SJSA1 (cell line): ENCODE measurements at regions not wholly inside any gene's neighbourhood (a gene's known extent, or its start where the extent isn't known, plus 50 kb on each side); places are given as distances from the start of the nearest gene placed in this dataset.
"Not testable (repeated sequence)": the region's sequence is repeated elsewhere in the genome, so short reads cannot be mapped to it uniquely, and the experiment has no call there.

ENCODE experiments used
- DNase-seq, 2 experiments: peaks; one replicate each; pipeline ENCODE4 v3.0.0-alpha.2; 2015 to 2020; ENCODE audit warnings: low spot score in 2 of 2, low read depth in 1 of 2
- H3K27ac ChIP-seq: fragments of 250-450 bp; sonication (Bioruptor Pico); 2 replicates; pipeline ENCODE4 v1.5.1; 2020; ENCODE audit warnings: mild to moderate bottlenecking, moderate library complexity
- H3K27me3 ChIP-seq: fragments of 250-450 bp; sonication (Bioruptor Pico); replicated peaks from 2 replicates; pipeline ENCODE4 v1.5.1; 2020; ENCODE audit warnings: mild to moderate bottlenecking, moderate library complexity
- H3K36me3 ChIP-seq: fragments of 250-450 bp; sonication (Bioruptor Pico); 2 replicates; pipeline ENCODE4 v1.5.1; 2020; ENCODE audit warnings: mild to moderate bottlenecking
- H3K4me1 ChIP-seq: fragments of 250-450 bp; sonication (Bioruptor Pico); replicated peaks from 2 replicates; pipeline ENCODE4 v1.6.1; 2021; ENCODE audit warnings: mild to moderate bottlenecking
- H3K4me3 ChIP-seq: fragments of 250-450 bp; sonication (Bioruptor Pico); 2 replicates; pipeline ENCODE4 v1.5.1; 2020; ENCODE audit warnings: mild to moderate bottlenecking
- H3K9me3 ChIP-seq: fragments of 250-450 bp; sonication (Bioruptor Pico); replicated peaks from 2 replicates; pipeline ENCODE4 v1.5.1; 2020; ENCODE audit warnings: mild to moderate bottlenecking

DNA sequence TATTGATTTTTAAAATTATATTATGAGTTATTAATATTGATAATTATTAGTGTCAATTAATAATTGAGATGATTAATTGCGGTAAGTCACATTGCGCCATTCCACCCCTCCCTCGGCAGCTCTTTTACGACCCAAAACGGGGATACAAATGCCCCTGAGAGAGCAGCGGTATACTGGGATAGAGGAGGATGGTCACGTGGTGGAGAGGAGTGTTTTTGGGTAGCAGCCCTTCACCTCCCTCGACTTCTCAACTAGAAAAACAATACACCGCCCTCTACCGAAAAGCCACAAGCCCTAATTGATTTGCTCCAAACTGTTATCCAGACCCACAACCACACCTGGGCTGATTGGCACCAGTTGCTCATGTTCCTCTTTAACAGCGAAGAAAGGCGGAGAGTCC is 71.0 kb downstream of the DAPL1 start:
- not testable (repeated sequence) for H3K27me3 ChIP-seq, DNase-seq, H3K9me3 ChIP-seq, H3K4me3 ChIP-seq, H3K27ac ChIP-seq, H3K4me1 ChIP-seq, H3K36me3 ChIP-seq

DNA sequence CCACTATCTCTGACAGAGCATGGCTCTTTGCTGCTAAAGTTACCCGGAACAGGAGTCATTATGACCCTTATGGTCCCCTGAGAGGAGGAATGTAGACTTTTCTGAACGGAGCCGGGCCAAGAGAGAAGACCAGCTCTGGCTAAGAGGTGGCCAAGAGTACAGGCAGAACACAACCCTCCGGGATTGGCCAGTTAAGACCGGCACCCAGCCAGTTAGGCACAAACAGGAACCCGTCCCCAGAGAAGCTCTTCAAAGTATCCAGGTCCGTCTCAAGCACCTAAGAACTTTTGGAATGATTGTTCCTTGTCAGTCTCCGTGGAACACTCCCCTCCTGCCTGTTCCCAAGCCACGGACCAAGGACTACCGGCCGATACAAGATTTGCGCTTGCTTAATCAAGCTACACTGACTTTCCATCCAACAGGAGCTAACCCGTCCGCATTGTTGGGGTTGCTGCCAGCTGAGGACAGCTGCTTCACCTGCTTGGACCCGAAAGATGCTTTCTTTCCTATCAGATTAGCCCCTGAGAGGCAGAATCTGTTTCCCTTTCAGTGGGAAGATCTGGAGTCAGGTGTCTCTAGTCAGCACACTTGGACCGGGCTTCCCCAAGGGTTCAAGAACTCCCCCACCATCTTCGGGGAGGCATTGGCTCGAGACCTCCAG is 72.5 kb downstream of the DAPL1 start:
- H3K27ac ChIP-seq, H3K4me3 ChIP-seq, H3K4me1 ChIP-seq, DNase-seq, H3K36me3 ChIP-seq, H3K27me3 ChIP-seq, H3K9me3 ChIP-seq: not testable (repeated sequence)

DNA sequence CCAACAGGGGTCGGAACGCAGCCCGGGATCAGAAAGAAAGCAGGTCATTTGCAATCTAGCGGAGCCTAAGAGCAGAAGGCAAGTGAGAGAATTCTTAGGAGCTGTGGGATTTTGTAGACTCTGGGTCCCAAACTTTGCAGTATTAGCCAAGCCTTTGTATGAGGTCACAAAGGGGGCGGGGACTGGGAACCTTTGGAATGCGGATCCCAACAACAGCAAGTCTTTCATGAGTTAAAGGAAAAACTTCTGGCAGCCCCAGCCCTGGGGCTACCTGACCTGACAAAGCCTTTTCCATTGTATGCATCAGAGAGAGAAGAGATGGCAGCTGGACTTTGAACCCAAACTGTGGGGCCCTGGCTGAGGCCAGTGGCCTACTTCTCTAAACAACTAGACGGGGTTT is 73.3 kb downstream of the DAPL1 start:
- not testable (repeated sequence) for H3K4me1 ChIP-seq, H3K36me3 ChIP-seq, H3K9me3 ChIP-seq, H3K27me3 ChIP-seq, H3K27ac ChIP-seq, H3K4me3 ChIP-seq, DNase-seq

DNA sequence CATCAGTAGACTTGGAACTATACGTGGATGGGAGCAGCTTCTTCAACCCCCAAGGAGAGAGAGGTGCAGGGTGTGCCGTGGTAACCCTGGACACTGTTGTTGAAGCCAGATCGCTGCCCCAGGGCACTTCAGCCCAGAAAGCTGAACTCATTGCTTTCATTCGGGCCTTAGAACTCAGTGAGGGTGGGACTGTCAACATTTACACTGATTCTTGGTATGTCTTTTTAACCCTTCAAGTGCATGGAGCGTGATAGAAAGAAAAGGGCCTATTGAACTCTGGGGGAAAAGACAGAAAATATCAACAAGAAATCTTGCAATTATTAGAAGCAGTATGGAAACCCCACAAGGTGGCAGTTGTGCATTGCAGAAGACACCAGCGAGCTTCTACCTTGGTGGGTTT is 74.0 kb downstream of the DAPL1 start:
- H3K4me3 ChIP-seq, DNase-seq, H3K36me3 ChIP-seq, H3K4me1 ChIP-seq, H3K27me3 ChIP-seq, H3K27ac ChIP-seq, H3K9me3 ChIP-seq: not testable (repeated sequence)

DNA sequence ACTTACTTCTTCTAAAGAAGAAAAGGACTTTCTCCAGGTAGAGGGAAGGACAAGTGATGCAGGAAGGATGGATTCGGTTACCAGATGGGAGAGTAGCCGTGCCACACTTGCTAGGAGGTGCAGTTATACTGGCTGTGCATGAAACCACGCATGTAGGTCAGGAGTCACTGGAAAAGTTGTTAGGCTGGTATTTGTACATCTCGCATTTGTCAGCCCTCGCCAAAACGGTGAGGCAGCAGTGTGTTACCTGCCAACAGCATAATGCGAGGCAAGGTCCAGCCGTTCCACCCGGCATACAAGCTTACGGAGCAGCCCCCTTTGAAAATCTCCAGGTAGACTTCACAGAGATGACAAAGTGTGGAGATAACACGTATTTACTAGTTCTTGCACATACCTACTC is 74.5 kb downstream of the DAPL1 start:
- not testable (repeated sequence) for H3K27me3 ChIP-seq

DNA sequence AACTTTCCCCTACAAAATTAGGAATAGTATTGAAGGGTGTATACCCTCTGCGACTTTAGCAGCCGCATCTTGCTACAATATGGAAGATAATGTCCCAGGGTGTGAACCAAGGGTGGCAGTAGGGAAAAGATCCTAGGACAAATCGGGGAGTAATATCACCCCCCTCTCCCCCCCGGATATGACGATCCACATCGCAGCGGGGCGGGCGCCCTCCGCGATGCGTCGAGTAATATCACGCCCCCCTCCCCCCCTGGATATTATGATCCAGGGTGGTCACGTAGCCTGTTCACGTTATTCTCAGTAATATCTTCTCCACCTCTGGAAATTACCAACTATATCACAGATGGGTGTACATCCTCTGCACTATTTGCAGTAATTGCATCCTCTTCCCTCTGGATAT is 82.9 kb downstream of the DAPL1 start:
- Histone ChIP-seq H3K27ac (no peak overlapping the region), H3K27me3 (no peaks in the 10 kb centered on the region), H3K4me3 (no peak overlapping the region), H3K36me3 (no peaks in the 10 kb centered on the region), H3K4me1 (no peaks in the 10 kb centered on the region), H3K9me3 (no peaks in the 10 kb centered on the region)
- DNase-seq, result no peak

More for the DNA sequence above, 74.5 kb downstream of the DAPL1 start:
- not testable (repeated sequence) for H3K27ac ChIP-seq, H3K9me3 ChIP-seq, H3K4me3 ChIP-seq, DNase-seq, H3K36me3 ChIP-seq, H3K4me1 ChIP-seq

- Histone ChIP-seq H3K4me1 (no peaks in the 10 kb centered on the region), H3K36me3 (no peaks in the 10 kb centered on the region)
These were observed 84.2 kb downstream of the DAPL1 start for GRCh38 chr2:158879229-158879903.

DNA sequence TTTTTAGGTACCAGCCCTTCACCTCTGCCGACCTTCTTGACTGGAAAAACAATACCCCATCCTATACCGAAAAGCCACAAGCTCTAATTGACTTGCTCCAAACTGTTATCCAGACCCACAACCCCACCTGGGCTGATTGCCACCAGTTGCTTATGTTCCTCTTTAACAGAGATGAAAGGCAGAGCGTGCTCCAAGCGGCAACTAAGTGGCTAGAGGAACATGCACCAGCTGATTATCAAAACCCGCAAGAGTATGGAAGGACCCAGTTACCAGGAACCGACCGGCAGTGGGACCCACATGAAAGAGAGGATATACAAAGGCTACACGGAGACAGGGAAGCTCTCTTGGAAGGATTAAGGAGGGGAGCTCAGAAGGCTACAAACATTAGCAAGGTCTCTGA is 86.1 kb upstream of the TANC1 start:
- H3K4me3 ChIP-seq, result no peak overlapping the region
- H3K27ac ChIP-seq, result no peak overlapping the region
- no peaks in the 10 kb centered on the region for H3K36me3 ChIP-seq
- DNase-seq, result no peak
- no peaks in the 10 kb centered on the region for H3K9me3 ChIP-seq
- no peaks in the 10 kb centered on the region for H3K4me1 ChIP-seq
- H3K27me3 ChIP-seq, result no peaks in the 10 kb centered on the region

More at GRCh38 chr2:158879229-158879903, 84.2 kb downstream of the DAPL1 start:
- no peak overlapping the region for H3K4me3 ChIP-seq
- DNase-seq, result no peak
- no peak overlapping the region for H3K27ac ChIP-seq
- no peaks in the 10 kb centered on the region for H3K27me3 ChIP-seq
- H3K9me3 ChIP-seq, result no peaks in the 10 kb centered on the region

GRCh38 chr2:158884552-158884951 is 83.9 kb upstream of the TANC1 start:
- H3K27me3 ChIP-seq, H3K36me3 ChIP-seq, H3K4me3 ChIP-seq, H3K27ac ChIP-seq, H3K9me3 ChIP-seq, H3K4me1 ChIP-seq, DNase-seq: not testable (repeated sequence)

- H3K27me3 ChIP-seq, DNase-seq, H3K9me3 ChIP-seq, H3K36me3 ChIP-seq, H3K27ac ChIP-seq, H3K4me1 ChIP-seq, H3K4me3 ChIP-seq: not testable (repeated sequence)
These were observed 83.3 kb upstream of the TANC1 start for GRCh38 chr2:158885018-158885678.

DNA sequence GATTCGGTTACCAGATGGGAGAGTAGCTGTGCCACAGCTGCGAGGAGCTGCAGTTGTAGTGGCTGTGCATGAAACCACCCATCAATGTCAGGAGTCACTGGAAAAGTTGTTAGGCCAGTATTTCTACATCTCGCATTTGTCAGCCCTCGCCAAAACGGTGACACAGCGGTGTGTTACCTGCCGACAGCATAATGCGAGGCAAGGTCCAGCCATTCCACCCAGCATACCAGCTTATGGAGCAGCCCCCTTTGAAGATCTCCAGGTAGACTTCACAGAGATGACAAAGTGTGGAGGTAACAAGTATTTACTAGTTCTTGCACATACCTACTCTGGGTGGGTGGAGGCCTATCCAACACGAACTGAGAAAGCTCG is 82.8 kb upstream of the TANC1 start:
- not testable (repeated sequence) for DNase-seq, H3K4me1 ChIP-seq, H3K4me3 ChIP-seq, H3K27me3 ChIP-seq, H3K9me3 ChIP-seq, H3K27ac ChIP-seq, H3K36me3 ChIP-seq

DNA sequence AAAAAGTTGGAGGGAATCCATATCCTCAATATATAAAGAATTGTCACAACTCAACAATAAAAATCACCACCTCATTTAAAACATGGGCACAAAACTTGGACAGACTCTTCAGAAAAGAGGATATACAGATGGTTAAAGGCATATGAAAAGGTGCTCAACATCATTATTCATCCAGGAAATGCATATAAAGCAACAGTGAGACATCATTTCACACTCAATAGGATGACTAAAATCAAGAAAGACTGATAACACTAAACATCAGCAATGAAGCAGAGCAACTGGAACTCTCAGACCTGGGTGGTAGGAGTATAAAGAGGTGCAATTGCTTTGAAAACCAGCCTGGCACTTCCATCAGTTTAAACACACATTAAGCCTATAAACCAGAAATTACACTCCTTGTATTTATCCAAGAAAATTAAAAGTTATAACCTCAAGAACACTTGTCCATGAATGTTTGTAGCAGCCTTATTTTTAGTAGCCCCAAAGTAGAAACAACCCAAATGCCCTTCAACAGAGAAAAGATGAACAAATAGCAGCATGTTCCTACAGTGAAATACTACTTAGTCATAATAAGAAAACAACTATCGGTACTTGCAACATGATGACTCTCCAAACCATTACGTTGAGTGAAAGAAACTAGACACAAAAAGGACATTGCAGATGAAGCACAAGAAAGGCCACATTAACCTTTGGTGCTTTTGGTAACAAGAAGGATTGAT is 79.1 kb upstream of the TANC1 start:
- Histone ChIP-seq H3K4me3 (no peak overlapping the region), H3K9me3 (no peaks in the 10 kb centered on the region), H3K27me3 (no peaks in the 10 kb centered on the region), H3K4me1 (no peaks in the 10 kb centered on the region), H3K27ac (no peak overlapping the region), H3K36me3 (no peaks in the 10 kb centered on the region)
- no peak for DNase-seq

DNA sequence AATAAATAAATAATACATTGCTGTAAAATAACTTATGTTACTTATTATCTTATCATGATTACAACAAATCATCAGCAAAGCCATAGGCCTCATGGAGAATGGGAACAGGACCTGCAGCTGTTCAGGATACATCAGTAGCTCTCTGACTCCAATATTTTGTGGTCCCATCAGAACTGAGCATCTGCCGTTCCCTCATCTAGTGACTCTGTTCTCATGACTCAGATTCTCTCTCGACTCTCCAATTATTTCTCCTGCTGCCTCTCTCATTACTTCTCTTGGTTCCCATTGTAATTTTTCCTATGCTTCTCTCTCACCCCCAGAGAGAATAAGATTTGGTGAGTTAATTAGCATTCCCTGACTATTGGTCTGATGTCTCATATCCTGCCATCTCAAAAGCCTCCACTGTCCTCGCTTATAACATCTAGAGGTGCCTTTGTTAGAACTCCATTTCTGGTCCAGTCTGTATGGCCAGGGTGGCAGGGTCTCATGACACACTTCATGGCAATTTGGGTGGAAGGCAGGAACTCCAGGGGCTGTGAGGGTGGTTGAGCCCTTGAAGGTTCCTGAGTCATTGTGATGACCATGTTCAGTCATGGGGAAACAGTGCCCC is 78.0 kb upstream of the TANC1 start:
- no peak for DNase-seq
- no peaks in the 10 kb centered on the region for H3K36me3 ChIP-seq
- H3K27ac ChIP-seq, result no peak overlapping the region
- H3K9me3 ChIP-seq, result no peaks in the 10 kb centered on the region
- H3K4me3 ChIP-seq, result no peak overlapping the region
- no peaks in the 10 kb centered on the region for H3K27me3 ChIP-seq
- H3K4me1 ChIP-seq, result no peaks in the 10 kb centered on the region

GRCh38 chr2:158893026-158893425 is 75.4 kb upstream of the TANC1 start:
- Histone ChIP-seq H3K9me3 (no peaks in the 10 kb centered on the region), H3K4me3 (no peak overlapping the region), H3K27me3 (no peaks in the 10 kb centered on the region), H3K27ac (no peak overlapping the region), H3K36me3 (no peaks in the 10 kb centered on the region), H3K4me1 (no peaks in the 10 kb centered on the region)
- DNase-seq, result no peak
